GM23338 (cell line): ENCODE measurements at regions not wholly inside any gene's neighbourhood (a gene's known extent, or its start where the extent isn't known, plus 50 kb on each side); places are given as distances from the start of the nearest gene placed in this dataset.

Source experiments
- ATAC-seq: fragments of 200-7000 bp; cut with Tn5 transposase; 3 replicates; pipeline ENCODE4 v1.9.1; 2020
- DNase-seq: peaks from one replicate; pipeline ENCODE4 v3.0.0-alpha.2; 2015; ENCODE audit warnings: low spot score
- H2AFZ ChIP-seq: fragments of 200-600 bp; sonication (generic); 2 replicates; pipeline ENCODE4 v1.8.0; 2016; ENCODE audit warnings: antibody characterized with exemption, mild to moderate bottlenecking, moderate library complexity
- H3F3A ChIP-seq: fragments of 200-600 bp; sonication (generic); replicated peaks from 2 replicates; pipeline ENCODE4 v1.8.0; 2017; ENCODE audit warnings: antibody characterized with exemption, mixed run types, low read depth
- H3K27ac ChIP-seq: fragments of 200-600 bp; sonication (generic); 2 replicates; pipeline ENCODE4 v1.6.1; 2016; ENCODE audit warnings: low read depth
- H3K27me3 ChIP-seq: fragments of 200-600 bp; sonication (generic); 2 replicates; pipeline ENCODE4 v1.8.0; 2016; ENCODE audit warnings: mild to moderate bottlenecking, mixed run types, moderate library complexity; ENCODE audit not compliant: insufficient read depth
- H3K36me3 ChIP-seq: fragments of 200-600 bp; sonication (generic); 2 replicates; pipeline ENCODE4 v1.8.0; 2016; ENCODE audit warnings: mild to moderate bottlenecking; ENCODE audit not compliant: insufficient read depth
- H3K4me1 ChIP-seq: fragments of 200-600 bp; sonication (generic); 2 replicates; pipeline ENCODE4 v1.8.0; 2016; ENCODE audit warnings: mild to moderate bottlenecking, moderate library complexity; ENCODE audit not compliant: insufficient read depth
- H3K4me2 ChIP-seq: fragments of 200-600 bp; sonication (generic); 2 replicates; pipeline ENCODE4 v1.7.1; 2017; ENCODE audit warnings: mixed run types
- H3K4me3 ChIP-seq: fragments of 200-600 bp; sonication (generic); 2 replicates; pipeline ENCODE4 v1.6.1; 2016; ENCODE audit warnings: mixed run types
- H3K79me2 ChIP-seq: fragments of 200-600 bp; sonication (generic); replicated peaks from 2 replicates; pipeline ENCODE4 v1.8.0; 2017; ENCODE audit warnings: mild to moderate bottlenecking; ENCODE audit not compliant: insufficient read depth
- H3K9me2 ChIP-seq: fragments of 200-600 bp; sonication (generic); 2 replicates; pipeline ENCODE4 v1.8.0; 2017; ENCODE audit not compliant: insufficient read depth
- H4K20me1 ChIP-seq: fragments of 200-600 bp; sonication (generic); replicated peaks from 2 replicates; pipeline ENCODE4 v1.8.0; 2017; ENCODE audit warnings: mild to moderate bottlenecking; ENCODE audit not compliant: insufficient read depth
- H3K27ac Mint-ChIP-seq: 2 replicates; pipeline ENCODE4 v1.8.0; 2020; ENCODE audit warnings: inconsistent platforms, mild to moderate bottlenecking, moderate library complexity, mixed read lengths
- H3K27me3 Mint-ChIP-seq: 3 replicates; pipeline ENCODE4 v1.8.0; 2022; ENCODE audit warnings: low read depth, mild to moderate bottlenecking, moderate library complexity, mixed read lengths, inconsistent platforms; ENCODE audit not compliant: insufficient read depth, poor library complexity
- H3K36me3 Mint-ChIP-seq: 3 replicates; pipeline ENCODE4 v1.8.0; 2021; ENCODE audit warnings: low read depth, mild to moderate bottlenecking, inconsistent platforms, moderate library complexity, mixed read lengths
- H3K4me1 Mint-ChIP-seq: 3 replicates; pipeline ENCODE4 v1.8.0; 2020; ENCODE audit warnings: mild to moderate bottlenecking, inconsistent platforms, mixed read lengths
- H3K4me3 Mint-ChIP-seq: 3 replicates; pipeline ENCODE4 v1.8.0; 2021; ENCODE audit warnings: moderate library complexity, mild to moderate bottlenecking, inconsistent platforms, mixed read lengths
- H3K9me3 Mint-ChIP-seq: 3 replicates; pipeline ENCODE4 v1.8.0; 2020; ENCODE audit warnings: moderate library complexity, mild to moderate bottlenecking, inconsistent platforms, mixed read lengths
- CREB1 ChIP-seq: fragments of 250-450 bp; sonication (Bioruptor Pico); IDR thresholded peaks from 2 replicates; pipeline ENCODE4 v1.5.0; 2020; ENCODE audit warnings: low read depth, mild to moderate bottlenecking, moderate library complexity
- EZH2 ChIP-seq: fragments of 200-600 bp; sonication (generic); IDR thresholded peaks from one replicate; pipeline ENCODE4 v1.8.0; 2017; ENCODE audit warnings: antibody characterized with exemption, mild to moderate bottlenecking, low read depth; ENCODE audit not compliant: unreplicated experiment
- EZH2phosphoT487 ChIP-seq: fragments of 200-600 bp; sonication (generic); IDR thresholded peaks from one replicate; pipeline ENCODE4 v1.8.1; 2018; ENCODE audit warnings: antibody characterized with exemption; ENCODE audit not compliant: unreplicated experiment
- JUNB ChIP-seq: IDR thresholded peaks from one replicate; pipeline ENCODE4 v1.6.1; 2016; ENCODE audit warnings: antibody characterized with exemption; ENCODE audit not compliant: unreplicated experiment
- POLR2AphosphoS5 ChIP-seq: IDR thresholded peaks from 2 replicates; pipeline ENCODE4 v1.6.1; 2016; ENCODE audit warnings: antibody characterized with exemption, low read depth
- STAT1 ChIP-seq: IDR thresholded peaks from one replicate; pipeline ENCODE4 v1.6.1; 2016; ENCODE audit warnings: antibody characterized with exemption; ENCODE audit not compliant: unreplicated experiment
- ZNF114 ChIP-seq: fragments of 250-450 bp; sonication (Bioruptor Pico); IDR thresholded peaks from 2 replicates; pipeline ENCODE4 v1.5.0; 2020; ENCODE audit warnings: mild to moderate bottlenecking, moderate library complexity
- TF ChIP-seq, protein P1 (sequence below): fragments of 250-450 bp; sonication (Bioruptor Pico); IDR thresholded peaks from 2 replicates; pipeline ENCODE4 v1.5.0; 2020; ENCODE audit warnings: mild to moderate bottlenecking, moderate library complexity
- TF ChIP-seq, protein P2 (sequence below), 2 experiments: fragments of 200-600 bp in 1 of 2; sonication (generic) in 1 of 2; conservative IDR thresholded peaks; 2 replicates each; pipeline versions ENCODE4 v1.5.1 to v1.6.1; 2016 to 2017; ENCODE audit warnings: antibody characterized with exemption in 2 of 2, low read depth in 2 of 2, mild to moderate bottlenecking in 2 of 2, moderate library complexity in 1 of 2
- TF ChIP-seq, protein P3 (sequence below): IDR thresholded peaks from 2 replicates; pipeline ENCODE4 v1.6.1; 2016; ENCODE audit warnings: antibody characterized with exemption
- TF ChIP-seq, protein P4 (sequence below): IDR thresholded peaks from one replicate; pipeline ENCODE4 v1.6.1; 2018; ENCODE audit warnings: antibody characterized with exemption; ENCODE audit not compliant: unreplicated experiment

DNA sequence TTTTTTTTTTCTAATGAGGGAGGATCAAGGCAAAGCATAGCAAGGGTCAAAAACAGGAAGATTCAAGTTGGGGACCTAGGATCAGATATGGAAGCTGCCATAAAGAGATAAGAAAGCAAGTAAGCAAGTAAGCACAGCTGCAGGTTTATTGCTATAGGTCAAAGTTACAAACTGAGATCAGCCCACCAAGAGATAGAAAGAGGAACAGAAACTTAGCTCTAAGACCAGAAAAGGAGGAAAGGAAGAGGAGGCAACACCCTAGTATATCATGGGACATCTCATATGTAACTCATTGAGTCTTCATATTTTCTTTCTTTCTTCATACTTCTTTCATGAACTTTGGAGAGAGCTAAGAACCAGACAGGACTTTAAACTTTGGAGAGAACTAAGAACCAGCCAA lies 295.9 kb upstream of the CRIM1 start (continued):
- TF ChIP-seq, protein P1, sequence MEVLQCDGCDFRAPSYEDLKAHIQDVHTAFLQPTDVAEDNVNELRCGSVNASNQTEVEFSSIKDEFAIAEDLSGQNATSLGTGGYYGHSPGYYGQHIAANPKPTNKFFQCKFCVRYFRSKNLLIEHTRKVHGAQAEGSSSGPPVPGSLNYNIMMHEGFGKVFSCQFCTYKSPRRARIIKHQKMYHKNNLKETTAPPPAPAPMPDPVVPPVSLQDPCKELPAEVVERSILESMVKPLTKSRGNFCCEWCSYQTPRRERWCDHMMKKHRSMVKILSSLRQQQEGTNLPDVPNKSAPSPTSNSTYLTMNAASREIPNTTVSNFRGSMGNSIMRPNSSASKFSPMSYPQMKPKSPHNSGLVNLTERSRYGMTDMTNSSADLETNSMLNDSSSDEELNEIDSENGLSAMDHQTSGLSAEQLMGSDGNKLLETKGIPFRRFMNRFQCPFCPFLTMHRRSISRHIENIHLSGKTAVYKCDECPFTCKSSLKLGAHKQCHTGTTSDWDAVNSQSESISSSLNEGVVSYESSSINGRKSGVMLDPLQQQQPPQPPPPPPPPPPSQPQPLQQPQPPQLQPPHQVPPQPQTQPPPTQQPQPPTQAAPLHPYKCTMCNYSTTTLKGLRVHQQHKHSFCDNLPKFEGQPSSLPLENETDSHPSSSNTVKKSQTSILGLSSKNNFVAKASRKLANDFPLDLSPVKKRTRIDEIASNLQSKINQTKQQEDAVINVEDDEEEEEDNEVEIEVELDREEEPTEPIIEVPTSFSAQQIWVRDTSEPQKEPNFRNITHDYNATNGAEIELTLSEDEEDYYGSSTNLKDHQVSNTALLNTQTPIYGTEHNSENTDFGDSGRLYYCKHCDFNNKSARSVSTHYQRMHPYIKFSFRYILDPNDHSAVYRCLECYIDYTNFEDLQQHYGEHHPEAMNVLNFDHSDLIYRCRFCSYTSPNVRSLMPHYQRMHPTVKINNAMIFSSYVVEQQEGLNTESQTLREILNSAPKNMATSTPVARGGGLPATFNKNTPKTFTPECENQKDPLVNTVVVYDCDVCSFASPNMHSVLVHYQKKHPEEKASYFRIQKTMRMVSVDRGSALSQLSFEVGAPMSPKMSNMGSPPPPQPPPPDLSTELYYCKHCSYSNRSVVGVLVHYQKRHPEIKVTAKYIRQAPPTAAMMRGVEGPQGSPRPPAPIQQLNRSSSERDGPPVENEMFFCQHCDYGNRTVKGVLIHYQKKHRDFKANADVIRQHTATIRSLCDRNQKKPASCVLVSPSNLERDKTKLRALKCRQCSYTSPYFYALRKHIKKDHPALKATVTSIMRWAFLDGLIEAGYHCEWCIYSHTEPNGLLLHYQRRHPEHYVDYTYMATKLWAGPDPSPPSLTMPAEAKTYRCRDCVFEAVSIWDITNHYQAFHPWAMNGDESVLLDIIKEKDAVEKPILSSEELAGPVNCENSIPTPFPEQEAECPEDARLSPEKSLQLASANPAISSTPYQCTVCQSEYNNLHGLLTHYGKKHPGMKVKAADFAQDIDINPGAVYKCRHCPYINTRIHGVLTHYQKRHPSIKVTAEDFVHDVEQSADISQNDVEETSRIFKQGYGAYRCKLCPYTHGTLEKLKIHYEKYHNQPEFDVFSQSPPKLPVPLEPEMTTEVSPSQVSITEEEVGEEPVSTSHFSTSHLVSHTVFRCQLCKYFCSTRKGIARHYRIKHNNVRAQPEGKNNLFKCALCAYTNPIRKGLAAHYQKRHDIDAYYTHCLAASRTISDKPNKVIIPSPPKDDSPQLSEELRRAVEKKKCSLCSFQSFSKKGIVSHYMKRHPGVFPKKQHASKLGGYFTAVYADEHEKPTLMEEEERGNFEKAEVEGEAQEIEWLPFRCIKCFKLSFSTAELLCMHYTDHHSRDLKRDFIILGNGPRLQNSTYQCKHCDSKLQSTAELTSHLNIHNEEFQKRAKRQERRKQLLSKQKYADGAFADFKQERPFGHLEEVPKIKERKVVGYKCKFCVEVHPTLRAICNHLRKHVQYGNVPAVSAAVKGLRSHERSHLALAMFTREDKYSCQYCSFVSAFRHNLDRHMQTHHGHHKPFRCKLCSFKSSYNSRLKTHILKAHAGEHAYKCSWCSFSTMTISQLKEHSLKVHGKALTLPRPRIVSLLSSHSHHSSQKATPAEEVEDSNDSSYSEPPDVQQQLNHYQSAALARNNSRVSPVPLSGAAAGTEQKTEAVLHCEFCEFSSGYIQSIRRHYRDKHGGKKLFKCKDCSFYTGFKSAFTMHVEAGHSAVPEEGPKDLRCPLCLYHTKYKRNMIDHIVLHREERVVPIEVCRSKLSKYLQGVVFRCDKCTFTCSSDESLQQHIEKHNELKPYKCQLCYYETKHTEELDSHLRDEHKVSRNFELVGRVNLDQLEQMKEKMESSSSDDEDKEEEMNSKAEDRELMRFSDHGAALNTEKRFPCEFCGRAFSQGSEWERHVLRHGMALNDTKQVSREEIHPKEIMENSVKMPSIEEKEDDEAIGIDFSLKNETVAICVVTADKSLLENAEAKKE (CRISPR knock-in tag): no peak
- TF ChIP-seq STAT1 (no peak), POLR2AphosphoS5 (no peak), JUNB (no peak)

DNA sequence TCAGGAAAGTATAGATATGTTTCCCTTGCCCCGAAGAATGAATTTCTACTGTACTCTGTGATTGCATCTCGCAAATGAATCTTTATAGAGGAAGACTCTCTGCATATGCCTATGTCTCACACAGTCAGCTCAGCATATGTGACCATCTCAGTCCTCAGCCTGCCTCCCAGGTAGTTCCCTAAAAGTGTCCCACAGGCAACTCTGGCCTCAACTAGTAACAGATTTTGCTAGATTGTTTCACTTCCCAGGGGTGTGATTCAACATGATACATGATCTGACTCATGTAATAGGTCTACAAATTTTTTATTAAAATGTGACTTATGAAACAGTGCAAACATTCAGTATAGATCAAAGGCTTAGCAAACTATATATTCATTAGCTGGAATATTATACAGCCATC lies 296.6 kb upstream of the CRIM1 start:
- H3K36me3 ChIP-seq: no peaks in the 10 kb centered on the region
- no peak overlapping the region for H3K4me3 ChIP-seq
- peaks cover 9% of the 10 kb centered on the region for H3K4me1 Mint-ChIP-seq
- H4K20me1 ChIP-seq: no peaks in the 10 kb centered on the region
- H3K36me3 Mint-ChIP-seq: peaks cover 3% of the 10 kb centered on the region; the same call in 1 of the 3 replicates
- H3K4me3 Mint-ChIP-seq: no peak overlapping the region
- H3K9me2 ChIP-seq: no peaks in the 10 kb centered on the region
- peaks cover 6% of the 10 kb centered on the region; the same call in 2 of the 3 replicates for H3K9me3 Mint-ChIP-seq
- no peak overlapping the region for H2AFZ ChIP-seq
- ATAC-seq (no peak), DNase-seq (no peak)
- no peaks in the 10 kb centered on the region for H3K27me3 ChIP-seq
- no peak overlapping the region for H3K27ac Mint-ChIP-seq
- no peaks in the 10 kb centered on the region for H3K27me3 Mint-ChIP-seq
- H3K4me2 ChIP-seq: no peak overlapping the region
- H3K4me1 ChIP-seq: peaks cover 9% of the 10 kb centered on the region
- H3F3A ChIP-seq: no peaks in the 10 kb centered on the region
- no peak overlapping the region for H3K27ac ChIP-seq
- no peaks in the 10 kb centered on the region for H3K79me2 ChIP-seq
- TF ChIP-seq, protein P2, sequence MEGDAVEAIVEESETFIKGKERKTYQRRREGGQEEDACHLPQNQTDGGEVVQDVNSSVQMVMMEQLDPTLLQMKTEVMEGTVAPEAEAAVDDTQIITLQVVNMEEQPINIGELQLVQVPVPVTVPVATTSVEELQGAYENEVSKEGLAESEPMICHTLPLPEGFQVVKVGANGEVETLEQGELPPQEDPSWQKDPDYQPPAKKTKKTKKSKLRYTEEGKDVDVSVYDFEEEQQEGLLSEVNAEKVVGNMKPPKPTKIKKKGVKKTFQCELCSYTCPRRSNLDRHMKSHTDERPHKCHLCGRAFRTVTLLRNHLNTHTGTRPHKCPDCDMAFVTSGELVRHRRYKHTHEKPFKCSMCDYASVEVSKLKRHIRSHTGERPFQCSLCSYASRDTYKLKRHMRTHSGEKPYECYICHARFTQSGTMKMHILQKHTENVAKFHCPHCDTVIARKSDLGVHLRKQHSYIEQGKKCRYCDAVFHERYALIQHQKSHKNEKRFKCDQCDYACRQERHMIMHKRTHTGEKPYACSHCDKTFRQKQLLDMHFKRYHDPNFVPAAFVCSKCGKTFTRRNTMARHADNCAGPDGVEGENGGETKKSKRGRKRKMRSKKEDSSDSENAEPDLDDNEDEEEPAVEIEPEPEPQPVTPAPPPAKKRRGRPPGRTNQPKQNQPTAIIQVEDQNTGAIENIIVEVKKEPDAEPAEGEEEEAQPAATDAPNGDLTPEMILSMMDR (conservative IDR thresholded peaks at IDR 0.05; ENCODE audit: low read depth in 2 of 2): no peak
- TF ChIP-seq EZH2: no peak
- no peak for TF ChIP-seq ZNF114
- no peak for TF ChIP-seq STAT1
- TF ChIP-seq, protein P3, sequence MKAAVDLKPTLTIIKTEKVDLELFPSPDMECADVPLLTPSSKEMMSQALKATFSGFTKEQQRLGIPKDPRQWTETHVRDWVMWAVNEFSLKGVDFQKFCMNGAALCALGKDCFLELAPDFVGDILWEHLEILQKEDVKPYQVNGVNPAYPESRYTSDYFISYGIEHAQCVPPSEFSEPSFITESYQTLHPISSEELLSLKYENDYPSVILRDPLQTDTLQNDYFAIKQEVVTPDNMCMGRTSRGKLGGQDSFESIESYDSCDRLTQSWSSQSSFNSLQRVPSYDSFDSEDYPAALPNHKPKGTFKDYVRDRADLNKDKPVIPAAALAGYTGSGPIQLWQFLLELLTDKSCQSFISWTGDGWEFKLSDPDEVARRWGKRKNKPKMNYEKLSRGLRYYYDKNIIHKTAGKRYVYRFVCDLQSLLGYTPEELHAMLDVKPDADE: no peak
- no peak for TF ChIP-seq CREB1 (CRISPR knock-in tag)
- TF ChIP-seq, protein P4, sequence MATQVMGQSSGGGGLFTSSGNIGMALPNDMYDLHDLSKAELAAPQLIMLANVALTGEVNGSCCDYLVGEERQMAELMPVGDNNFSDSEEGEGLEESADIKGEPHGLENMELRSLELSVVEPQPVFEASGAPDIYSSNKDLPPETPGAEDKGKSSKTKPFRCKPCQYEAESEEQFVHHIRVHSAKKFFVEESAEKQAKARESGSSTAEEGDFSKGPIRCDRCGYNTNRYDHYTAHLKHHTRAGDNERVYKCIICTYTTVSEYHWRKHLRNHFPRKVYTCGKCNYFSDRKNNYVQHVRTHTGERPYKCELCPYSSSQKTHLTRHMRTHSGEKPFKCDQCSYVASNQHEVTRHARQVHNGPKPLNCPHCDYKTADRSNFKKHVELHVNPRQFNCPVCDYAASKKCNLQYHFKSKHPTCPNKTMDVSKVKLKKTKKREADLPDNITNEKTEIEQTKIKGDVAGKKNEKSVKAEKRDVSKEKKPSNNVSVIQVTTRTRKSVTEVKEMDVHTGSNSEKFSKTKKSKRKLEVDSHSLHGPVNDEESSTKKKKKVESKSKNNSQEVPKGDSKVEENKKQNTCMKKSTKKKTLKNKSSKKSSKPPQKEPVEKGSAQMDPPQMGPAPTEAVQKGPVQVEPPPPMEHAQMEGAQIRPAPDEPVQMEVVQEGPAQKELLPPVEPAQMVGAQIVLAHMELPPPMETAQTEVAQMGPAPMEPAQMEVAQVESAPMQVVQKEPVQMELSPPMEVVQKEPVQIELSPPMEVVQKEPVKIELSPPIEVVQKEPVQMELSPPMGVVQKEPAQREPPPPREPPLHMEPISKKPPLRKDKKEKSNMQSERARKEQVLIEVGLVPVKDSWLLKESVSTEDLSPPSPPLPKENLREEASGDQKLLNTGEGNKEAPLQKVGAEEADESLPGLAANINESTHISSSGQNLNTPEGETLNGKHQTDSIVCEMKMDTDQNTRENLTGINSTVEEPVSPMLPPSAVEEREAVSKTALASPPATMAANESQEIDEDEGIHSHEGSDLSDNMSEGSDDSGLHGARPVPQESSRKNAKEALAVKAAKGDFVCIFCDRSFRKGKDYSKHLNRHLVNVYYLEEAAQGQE: no peak
- no peak for TF ChIP-seq EZH2phosphoT487
- TF ChIP-seq JUNB: no peak
- no peak for TF ChIP-seq POLR2AphosphoS5
